ENCODE measurements at regions not wholly inside any gene's neighbourhood (a gene's known extent, or its start where the extent isn't known, plus 50 kb on each side); places are given as distances from the start of the nearest gene placed in this dataset.

DNA sequence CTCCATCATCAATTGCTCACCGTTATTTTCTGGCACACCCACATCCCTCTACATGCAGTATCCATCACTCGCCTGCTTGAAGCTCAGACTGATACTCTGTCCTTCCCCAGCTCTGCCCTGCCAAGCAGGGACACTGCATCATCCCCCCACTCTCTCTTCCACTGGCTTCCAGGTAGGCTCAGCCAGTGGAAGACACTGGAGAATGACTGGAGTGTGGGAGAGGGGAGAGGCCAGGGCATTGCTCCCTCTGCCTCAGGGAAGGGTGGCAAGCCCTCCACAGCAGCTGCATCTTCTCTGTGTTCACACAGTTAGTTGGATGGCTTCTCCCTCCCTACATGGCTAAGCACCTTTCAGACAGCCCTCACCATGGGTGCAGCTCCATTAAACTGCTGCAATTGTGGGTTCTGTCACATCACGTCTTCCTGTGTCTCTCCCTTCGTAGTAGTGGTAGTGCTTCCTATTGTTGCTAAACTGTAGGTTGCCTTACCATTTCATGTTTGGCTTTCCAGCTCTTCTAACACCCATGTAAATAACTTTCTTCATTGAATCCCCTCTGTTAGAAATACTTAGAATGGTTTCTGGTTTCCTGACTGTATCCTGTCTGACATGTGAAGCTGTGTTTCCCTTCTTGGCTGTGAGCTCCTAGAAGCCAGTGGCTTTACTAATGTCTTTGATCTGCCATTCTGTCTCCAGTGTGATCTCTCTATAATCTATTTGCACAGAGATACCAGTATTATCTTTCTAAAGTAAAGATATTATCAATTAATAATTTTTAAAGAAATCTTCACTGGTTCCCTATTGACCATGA, 483.7 kb upstream of the LRRN3 start:
- no peak for DNase-seq

DNA sequence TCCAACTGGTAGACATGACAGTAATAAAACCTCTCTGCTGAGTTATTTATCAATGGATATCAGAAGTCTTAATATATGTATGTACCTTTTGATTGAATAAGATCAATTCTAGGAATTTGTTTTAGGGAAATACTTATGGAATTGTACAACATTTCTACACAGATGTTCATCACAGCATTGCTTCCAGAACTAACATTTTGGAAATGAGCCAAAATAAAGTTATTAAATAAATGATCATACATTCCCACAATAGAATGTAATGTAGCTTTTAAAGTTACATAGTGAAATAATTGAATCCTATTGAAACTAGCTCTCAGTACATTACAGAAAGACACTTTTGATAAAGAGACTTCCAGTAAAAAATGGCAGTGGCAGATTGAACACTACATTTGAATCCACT, 481.6 kb upstream of the LRRN3 start:
- no peak for DNase-seq

DNA sequence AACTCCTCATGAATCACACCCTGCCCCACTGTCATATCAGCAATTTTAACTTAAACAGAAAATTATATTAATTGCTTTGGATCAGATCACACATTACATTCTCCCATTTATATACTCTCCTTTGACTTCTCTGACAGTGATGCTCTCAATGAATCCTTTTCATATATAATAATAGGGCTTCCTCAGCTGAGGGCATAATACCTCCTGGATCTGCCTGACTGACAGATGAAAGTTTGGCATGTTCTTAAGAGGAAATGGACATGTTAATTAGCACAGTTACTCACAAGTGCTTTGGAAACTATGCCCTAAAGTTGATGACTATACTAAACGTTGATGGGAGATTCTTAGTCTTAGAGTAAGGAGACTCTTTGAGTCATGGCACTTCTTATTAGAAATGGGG, 478.2 kb upstream of the LRRN3 start:
- no peak for DNase-seq

Data from fibroblast of skin of right quadriceps (primary cell).